Ishikawa (cell line): ENCODE measurements at regions not wholly inside any gene's neighbourhood (a gene's known extent, or its start where the extent isn't known, plus 50 kb on each side); places are given as distances from the start of the nearest gene placed in this dataset.

Experiments
- CEBPB ChIP-seq: IDR thresholded peaks from 2 replicates; pipeline ENCODE4 v1.6.1; 2012
- CREB1 ChIP-seq: IDR thresholded peaks from 2 replicates; pipeline ENCODE4 v1.6.1; 2012; ENCODE audit warnings: low read depth
- EGR1 ChIP-seq: IDR thresholded peaks from 2 replicates; pipeline ENCODE4 v1.6.1; 2012
- EP300 ChIP-seq: IDR thresholded peaks from 2 replicates; pipeline ENCODE4 v1.6.1; 2012; ENCODE audit warnings: borderline replicate concordance
- FOXM1 ChIP-seq: IDR thresholded peaks from 2 replicates; pipeline ENCODE4 v1.6.1; 2012; ENCODE audit warnings: low read depth, borderline replicate concordance
- MAX ChIP-seq: IDR thresholded peaks from 2 replicates; pipeline ENCODE4 v1.6.1; 2012
- NFIC ChIP-seq: IDR thresholded peaks from 2 replicates; pipeline ENCODE4 v1.6.1; 2012
- RAD21 ChIP-seq: IDR thresholded peaks from 2 replicates; pipeline ENCODE4 v1.6.1; 2012; ENCODE audit warnings: low read depth
- REST ChIP-seq: IDR thresholded peaks from 2 replicates; pipeline ENCODE4 v1.6.1; 2012; ENCODE audit warnings: low read depth, mild to moderate bottlenecking
- TAF1 ChIP-seq: IDR thresholded peaks from 2 replicates; pipeline ENCODE4 v1.6.1; 2012; ENCODE audit warnings: low read depth, mild to moderate bottlenecking
- TCF12 ChIP-seq: IDR thresholded peaks from 2 replicates; pipeline ENCODE4 v1.6.1; 2012; ENCODE audit warnings: low read depth
- TEAD4 ChIP-seq: IDR thresholded peaks from 2 replicates; pipeline ENCODE4 v1.6.1; 2012
- USF1 ChIP-seq: IDR thresholded peaks from 2 replicates; pipeline ENCODE4 v1.6.1; 2012
- YY1 ChIP-seq: IDR thresholded peaks from 2 replicates; pipeline ENCODE4 v1.6.1; 2012; ENCODE audit warnings: low read depth
- ZBTB7A ChIP-seq: IDR thresholded peaks from 2 replicates; pipeline ENCODE4 v1.6.1; 2012; ENCODE audit warnings: low read depth

GRCh38 chr2:173589604-173590275, 235.1 kb downstream of the CDCA7 start:
- TF ChIP-seq NFIC, result no peak
- TF ChIP-seq CREB1, result no peak
- TF ChIP-seq EGR1, result no peak
- TF ChIP-seq USF1, result no peak
- TF ChIP-seq CEBPB, result no peak
- no peak for TF ChIP-seq TEAD4
- no peak for TF ChIP-seq TAF1
- no peak for TF ChIP-seq ZBTB7A
- no peak for TF ChIP-seq MAX
- TF ChIP-seq EP300, result no peak
- no peak for TF ChIP-seq RAD21
- TF ChIP-seq YY1, result no peak
- TF ChIP-seq FOXM1, result no peak
- TF ChIP-seq TCF12, result no peak
- TF ChIP-seq REST, result no peak

GRCh38 chr2:173590276-173590861, 235.7 kb downstream of the CDCA7 start:
- no peak for TF ChIP-seq ZBTB7A
- peak; percentile 60 for TF ChIP-seq TCF12
- TF ChIP-seq TEAD4, result peak; percentile 56
- peak; percentile 51; the same call in 1 of the 2 replicates for TF ChIP-seq EP300
- peak; percentile 88 for TF ChIP-seq NFIC

- no peak for TF ChIP-seq FOXM1
- TF ChIP-seq TCF12, result no peak
- TF ChIP-seq USF1, result no peak
- no peak for TF ChIP-seq TEAD4
- no peak for TF ChIP-seq EP300
- no peak for TF ChIP-seq TAF1
- no peak for TF ChIP-seq CREB1
- no peak for TF ChIP-seq NFIC
- no peak for TF ChIP-seq MAX
- TF ChIP-seq ZBTB7A, result no peak
- TF ChIP-seq RAD21, result no peak
- TF ChIP-seq CEBPB, result no peak
- TF ChIP-seq EGR1, result no peak
- TF ChIP-seq YY1, result no peak
- no peak for TF ChIP-seq REST
Measured at GRCh38 chr2:173593109-173593508, 238.4 kb downstream of the CDCA7 start.

GRCh38 chr2:173596244-173596643, 241.6 kb downstream of the CDCA7 start:
- TF ChIP-seq REST (no peak), YY1 (no peak), CEBPB (no peak), MAX (no peak), NFIC (no peak), FOXM1 (no peak), TEAD4 (no peak), USF1 (no peak), CREB1 (no peak), EGR1 (no peak), RAD21 (no peak), ZBTB7A (no peak), TCF12 (no peak)
